Transverse colon (tissue), 3 donors: ENCODE measurements at regions not wholly inside any gene's neighbourhood (a gene's known extent, or its start where the extent isn't known, plus 50 kb on each side); places are given as distances from the start of the nearest gene placed in this dataset.

Experiments used
- EP300 ChIP-seq: sonication (generic); formaldehyde crosslinking; IDR thresholded peaks from one replicate; pipeline ENCODE4 v1.6.1; 2017; ENCODE audit warnings: antibody characterized with exemption, low read depth
- POLR2A ChIP-seq: fragments of 450-650 bp; IDR thresholded peaks from one replicate; pipeline ENCODE4 v1.6.1; 2016; ENCODE audit warnings: antibody characterized with exemption, mild to moderate bottlenecking, moderate library complexity
- TF ChIP-seq, protein P1 (sequence below), 5 experiments: fragments of 200-600 bp in 3 of 5; fragments of 450-650 bp in 2 of 5; sonication (generic) in 3 of 5; IDR thresholded peaks; 1 replicate in 2 of 5; 2 replicates in 3 of 5; pipeline ENCODE4 v1.5.1; 2016 to 2017; ENCODE audit warnings: antibody characterized with exemption in 5 of 5, inconsistent platforms in 3 of 5, mild to moderate bottlenecking in 2 of 5, moderate library complexity in 1 of 5

GRCh38 chr11:130994043-130994442 is 77.8 kb upstream of the SNX19 start:
- TF ChIP-seq, protein P1, sequence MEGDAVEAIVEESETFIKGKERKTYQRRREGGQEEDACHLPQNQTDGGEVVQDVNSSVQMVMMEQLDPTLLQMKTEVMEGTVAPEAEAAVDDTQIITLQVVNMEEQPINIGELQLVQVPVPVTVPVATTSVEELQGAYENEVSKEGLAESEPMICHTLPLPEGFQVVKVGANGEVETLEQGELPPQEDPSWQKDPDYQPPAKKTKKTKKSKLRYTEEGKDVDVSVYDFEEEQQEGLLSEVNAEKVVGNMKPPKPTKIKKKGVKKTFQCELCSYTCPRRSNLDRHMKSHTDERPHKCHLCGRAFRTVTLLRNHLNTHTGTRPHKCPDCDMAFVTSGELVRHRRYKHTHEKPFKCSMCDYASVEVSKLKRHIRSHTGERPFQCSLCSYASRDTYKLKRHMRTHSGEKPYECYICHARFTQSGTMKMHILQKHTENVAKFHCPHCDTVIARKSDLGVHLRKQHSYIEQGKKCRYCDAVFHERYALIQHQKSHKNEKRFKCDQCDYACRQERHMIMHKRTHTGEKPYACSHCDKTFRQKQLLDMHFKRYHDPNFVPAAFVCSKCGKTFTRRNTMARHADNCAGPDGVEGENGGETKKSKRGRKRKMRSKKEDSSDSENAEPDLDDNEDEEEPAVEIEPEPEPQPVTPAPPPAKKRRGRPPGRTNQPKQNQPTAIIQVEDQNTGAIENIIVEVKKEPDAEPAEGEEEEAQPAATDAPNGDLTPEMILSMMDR (IDR thresholded peaks at IDR 0.05): no peak
- no peak for TF ChIP-seq POLR2A
- no peak for TF ChIP-seq EP300
